GM21526 (cell line): ENCODE measurements at regions not wholly inside any gene's neighbourhood (a gene's known extent, or its start where the extent isn't known, plus 50 kb on each side); places are given as distances from the start of the nearest gene placed in this dataset.

ENCODE experiments used
- ATAC-seq: cut with Tn5 transposase; IDR thresholded peaks from one replicate; pipeline ENCODE4 v1.9.1; 2021; ENCODE audit warnings: moderate library complexity; ENCODE audit not compliant: unreplicated experiment, low FRiP score

- no peak for ATAC-seq
These were observed 139.3 kb downstream of the IRF8 start for GRCh38 chr16:86037999-86038925.

GRCh38 chr16:86038926-86039310, 140.0 kb downstream of the IRF8 start:
- no peak for ATAC-seq

GRCh38 chr16:86039606-86040005, 140.6 kb downstream of the IRF8 start:
- ATAC-seq = no peak

- no peak for ATAC-seq
These were observed 141.5 kb downstream of the IRF8 start for GRCh38 chr16:86040496-86040895.

GRCh38 chr16:86041215-86041614, 142.3 kb downstream of the IRF8 start:
- ATAC-seq = no peak

- ATAC-seq = no peak
These were observed 142.8 kb downstream of the IRF8 start for GRCh38 chr16:86041807-86042206.

- no peak for ATAC-seq
These were observed 143.4 kb downstream of the IRF8 start for GRCh38 chr16:86042393-86042792.

- ATAC-seq = no peak
These were observed 144.2 kb downstream of the IRF8 start for GRCh38 chr16:86042996-86043725.

- no peak for ATAC-seq
These were observed 145.3 kb downstream of the IRF8 start for GRCh38 chr16:86044241-86044671.

- ATAC-seq = no peak
These were observed 146.1 kb downstream of the IRF8 start for GRCh38 chr16:86044881-86045590.

GRCh38 chr16:86045591-86045971, 146.6 kb downstream of the IRF8 start:
- ATAC-seq = no peak

GRCh38 chr16:86046026-86046425, 147.1 kb downstream of the IRF8 start:
- ATAC-seq = no peak

- no peak for ATAC-seq
These were observed 147.8 kb downstream of the IRF8 start for GRCh38 chr16:86046667-86047270.

GRCh38 chr16:86048221-86048620, 149.3 kb downstream of the IRF8 start:
- no peak for ATAC-seq

GRCh38 chr16:86048882-86049585, 150.1 kb downstream of the IRF8 start:
- ATAC-seq = no peak

GRCh38 chr16:86049641-86050040, 150.7 kb downstream of the IRF8 start:
- no peak for ATAC-seq

- no peak for ATAC-seq
These were observed 151.1 kb downstream of the IRF8 start for GRCh38 chr16:86050111-86050510.

GRCh38 chr16:86050591-86051367, 151.8 kb downstream of the IRF8 start:
- no peak for ATAC-seq

GRCh38 chr16:86051368-86052114, 152.6 kb downstream of the IRF8 start:
- no peak for ATAC-seq
